GM10248 (cell line): ENCODE measurements at regions not wholly inside any gene's neighbourhood (a gene's known extent, or its start where the extent isn't known, plus 50 kb on each side); places are given as distances from the start of the nearest gene placed in this dataset.

Experiments used
- CTCF ChIA-PET: fragments of 300-600 bp; sonication (Branson Sonifier 250); formaldehyde crosslinking; extraction: SDS; loops from one replicate; lab custom pipeline; 2021; ENCODE audit warnings: antibody characterized with exemption; lab: Yijun Ruan, JAX
- POLR2A ChIA-PET: fragments of 350-650 bp; sonication (Branson Sonifier 250); formaldehyde crosslinking; extraction: SDS; loops from one replicate; lab custom pipeline; 2020; ENCODE audit warnings: antibody characterized with exemption; lab: Yijun Ruan, JAX
- DNase-seq: peaks from one replicate; pipeline ENCODE4 v3.0.0; 2012; ENCODE audit errors: extremely low spot score
- CTCF ChIP-seq: IDR thresholded peaks from 2 replicates; pipeline ENCODE4 v1.5.1; 2012; ENCODE audit warnings: mild to moderate bottlenecking, low read depth; ENCODE audit errors: extremely low read depth, missing control alignments, control extremely low read depth

DNA sequence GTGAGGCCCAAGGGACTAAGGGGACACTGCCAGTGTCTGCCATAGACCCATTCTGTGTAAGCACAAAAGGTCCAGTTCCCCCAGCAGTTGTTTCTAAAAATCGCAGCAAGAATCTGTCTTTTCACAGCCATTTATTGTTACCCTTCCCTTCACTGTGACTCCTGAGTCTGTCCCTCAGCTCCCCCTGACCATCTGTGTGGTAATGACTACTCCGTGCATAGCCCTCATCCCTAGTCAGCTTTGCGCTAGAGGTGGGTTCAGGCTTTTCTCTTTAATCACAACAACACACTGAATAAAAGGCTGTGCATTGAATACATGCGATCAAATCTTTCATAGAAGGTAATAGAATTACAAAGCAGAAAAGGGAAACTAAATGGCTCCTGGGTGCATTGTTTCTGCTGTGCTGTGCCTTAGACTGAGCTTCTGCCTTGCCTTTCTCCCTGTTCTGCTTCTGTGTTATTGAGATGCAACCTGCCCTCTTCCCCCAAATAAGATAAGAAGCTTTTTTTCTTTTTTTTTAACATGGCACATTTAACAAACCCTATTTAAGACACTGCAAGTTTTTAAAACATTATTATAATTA lies 836.0 kb upstream of the CDH2 start:
- POLR2A ChIA-PET, result no interaction called here
- CTCF ChIA-PET, result interaction anchor here (0.8 kb wide), 1 partner anchor 9 kb away, joined by 3 read pairs; no protein-coding TSS in a partner anchor
- DNase-seq, result no peak
- no peak for TF ChIP-seq CTCF

DNA sequence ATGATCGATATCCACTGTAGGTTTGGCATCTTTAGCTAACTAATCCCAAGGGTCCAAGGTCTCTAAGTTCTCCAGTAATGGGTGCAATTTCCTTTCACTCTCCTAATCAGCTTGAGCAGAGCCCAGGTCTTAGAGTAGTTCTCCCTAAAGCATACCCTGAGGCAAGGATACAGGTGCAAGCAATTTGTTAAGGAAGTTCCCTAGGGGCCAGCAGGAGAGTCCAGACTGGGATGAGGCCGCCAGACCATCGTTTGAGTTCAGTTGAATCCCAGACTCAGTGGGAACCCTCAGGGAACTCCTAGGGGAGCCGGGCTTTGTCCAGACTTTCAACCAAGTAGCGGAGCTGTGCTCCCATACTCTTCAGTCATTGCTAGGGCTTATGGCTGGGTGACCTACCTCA lies 835.4 kb upstream of the CDH2 start:
- TF ChIP-seq CTCF, result no peak
- ChIA-PET CTCF (interaction anchor here (1.4 kb wide), 1 partner anchor 10 kb away, joined by 4 read pairs; no protein-coding TSS in a partner anchor), POLR2A (no interaction called here)
- no peak for DNase-seq

DNA sequence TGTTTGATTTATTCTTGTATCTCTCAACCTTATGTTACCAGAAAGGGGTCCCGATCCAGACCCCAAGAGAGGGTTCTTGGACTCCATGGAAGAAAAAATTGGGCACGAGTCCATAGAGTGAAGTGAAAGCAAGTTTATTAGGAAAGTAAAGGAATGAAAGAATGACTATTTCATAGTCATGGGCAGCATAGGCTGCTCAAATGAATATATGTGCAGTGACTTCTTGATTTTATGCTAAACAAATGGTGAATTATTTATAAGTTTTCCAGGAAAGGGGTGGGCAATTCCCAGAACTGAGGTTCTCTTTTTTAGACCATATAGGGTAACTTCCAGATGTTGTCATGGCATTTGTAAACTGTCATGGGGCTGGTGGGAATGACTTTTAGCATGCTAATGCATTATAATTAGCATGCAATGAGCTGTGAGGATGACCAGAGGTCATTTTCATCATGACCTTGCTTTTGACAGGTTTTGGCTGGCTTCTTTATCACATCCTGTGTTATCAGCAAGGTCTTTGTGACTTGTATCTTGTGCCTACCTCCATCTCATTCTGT lies 832.4 kb upstream of the CDH2 start:
- no peak for DNase-seq
- CTCF ChIA-PET, result no interaction called here
- TF ChIP-seq CTCF, result no peak
- POLR2A ChIA-PET, result no interaction called here

DNA sequence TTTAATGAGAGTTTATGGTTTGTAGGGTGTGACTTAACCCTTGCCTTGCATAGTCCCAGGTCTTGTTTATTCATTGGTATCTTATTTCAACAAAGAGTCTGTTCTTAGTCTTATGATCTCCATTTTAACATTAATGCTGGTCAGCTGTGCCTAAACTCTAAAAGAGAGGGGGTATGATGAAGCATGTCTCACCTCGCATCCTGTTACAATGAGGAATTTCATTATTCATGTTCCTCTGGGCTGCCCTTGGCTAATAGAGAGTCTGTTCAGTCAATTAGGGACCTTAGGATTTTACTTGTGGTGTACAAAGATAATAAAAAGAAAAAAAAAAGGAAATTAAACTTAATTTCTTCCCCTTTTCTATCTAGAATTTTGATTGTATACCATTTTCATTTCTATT lies 831.9 kb upstream of the CDH2 start:
- TF ChIP-seq CTCF, result no peak
- POLR2A ChIA-PET, result no interaction called here
- CTCF ChIA-PET, result no interaction called here
- no peak for DNase-seq

DNA sequence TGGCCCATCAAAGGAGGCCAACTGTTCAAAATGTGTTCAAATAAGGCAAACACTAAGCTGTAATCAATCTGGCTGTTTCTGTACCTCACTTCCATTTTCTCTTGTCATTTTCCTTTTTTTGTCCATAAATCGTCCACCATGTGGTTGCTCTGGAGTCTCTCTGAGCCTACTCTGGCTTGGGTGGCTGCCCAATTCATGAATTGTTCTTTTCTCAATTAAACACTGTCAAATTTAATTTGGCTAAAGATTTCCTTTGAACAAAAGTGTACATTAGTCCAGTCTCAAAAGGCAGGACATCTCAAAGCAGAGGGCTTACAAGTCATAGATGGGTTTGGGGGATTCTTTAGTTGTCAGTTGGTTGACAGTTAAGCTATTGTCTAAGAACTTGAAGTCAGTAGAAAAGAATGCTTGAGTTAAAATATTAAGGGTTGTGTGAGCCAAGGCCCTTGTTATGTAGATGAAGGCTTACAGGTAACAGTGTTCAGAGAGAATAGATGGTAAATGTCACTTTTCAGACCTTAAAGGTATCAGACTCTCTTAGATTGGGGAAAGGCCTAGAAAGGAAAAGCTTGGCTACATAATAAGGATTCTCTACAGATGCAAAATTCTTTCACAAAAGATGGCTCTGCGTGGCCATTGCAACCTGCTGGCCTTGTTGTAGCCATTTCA lies 831.2 kb upstream of the CDH2 start:
- no peak for TF ChIP-seq CTCF
- DNase-seq, result no peak
- CTCF ChIA-PET, result no interaction called here
- POLR2A ChIA-PET, result no interaction called here

DNA sequence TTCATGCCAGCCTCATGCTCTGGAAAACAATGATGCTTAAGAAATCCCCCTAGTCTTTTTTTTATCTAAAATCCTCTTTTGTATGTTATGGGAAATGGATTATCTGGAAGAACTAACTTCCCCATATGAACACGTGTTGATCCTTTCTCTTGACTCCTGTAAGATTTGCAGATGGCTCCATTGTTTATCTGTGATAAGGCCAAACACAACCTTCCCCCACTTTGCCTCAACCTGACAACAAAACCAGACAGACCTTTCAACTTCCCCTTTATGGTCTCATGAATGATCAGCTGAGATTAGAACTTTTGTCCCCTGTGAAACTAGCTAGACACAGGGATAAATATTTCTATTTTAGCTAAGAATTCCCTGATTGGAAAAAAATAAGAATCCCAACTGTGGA lies 828.0 kb upstream of the CDH2 start:
- no peak for TF ChIP-seq CTCF
- CTCF ChIA-PET, result interaction anchor here (0.9 kb wide), 1 partner anchor 8 kb away, joined by 3 read pairs; no protein-coding TSS in a partner anchor
- no peak for DNase-seq
- POLR2A ChIA-PET, result no interaction called here
